ENCODE measurements at regions not wholly inside any gene's neighbourhood (a gene's known extent, or its start where the extent isn't known, plus 50 kb on each side); places are given as distances from the start of the nearest gene placed in this dataset.
"Not testable (repeated sequence)": the region's sequence is repeated elsewhere in the genome, so short reads cannot be mapped to it uniquely, and the experiment has no call there.

- no peak for DNase-seq
Observed at GRCh38 chrX:140053846-140054245, 88.5 kb upstream of the CXorf66 start.

- no peak for DNase-seq
Observed at GRCh38 chrX:140050906-140051305, 85.6 kb upstream of the CXorf66 start.

GRCh38 chrX:140040386-140040785 lies 75.1 kb upstream of the CXorf66 start:
- DNase-seq = no peak

GRCh38 chrX:140038842-140039241 lies 73.5 kb upstream of the CXorf66 start:
- no peak for DNase-seq

- no peak for DNase-seq
Observed at GRCh38 chrX:140034916-140035315, 69.6 kb upstream of the CXorf66 start.

GRCh38 chrX:140022482-140022881 lies 57.2 kb upstream of the CXorf66 start:
- DNase-seq = no peak

- DNase-seq = not testable (repeated sequence)
Observed at GRCh38 chrX:140019134-140019533, 53.8 kb upstream of the CXorf66 start.
